GM23338 (cell line): ENCODE measurements at regions not wholly inside any gene's neighbourhood (a gene's known extent, or its start where the extent isn't known, plus 50 kb on each side); places are given as distances from the start of the nearest gene placed in this dataset.
A peak's percentile ranks its signal among the peaks of the same experiment; 100 is the strongest.

Experiments used
- ATAC-seq: fragments of 200-7000 bp; cut with Tn5 transposase; 3 replicates; pipeline ENCODE4 v1.9.1; 2020
- DNase-seq: peaks from one replicate; pipeline ENCODE4 v3.0.0-alpha.2; 2015; ENCODE audit warnings: low spot score
- H2AFZ ChIP-seq: fragments of 200-600 bp; sonication (generic); 2 replicates; pipeline ENCODE4 v1.8.0; 2016; ENCODE audit warnings: antibody characterized with exemption, mild to moderate bottlenecking, moderate library complexity
- H3F3A ChIP-seq: fragments of 200-600 bp; sonication (generic); replicated peaks from 2 replicates; pipeline ENCODE4 v1.8.0; 2017; ENCODE audit warnings: antibody characterized with exemption, mixed run types, low read depth
- H3K27ac ChIP-seq: fragments of 200-600 bp; sonication (generic); 2 replicates; pipeline ENCODE4 v1.6.1; 2016; ENCODE audit warnings: low read depth
- H3K27me3 ChIP-seq: fragments of 200-600 bp; sonication (generic); 2 replicates; pipeline ENCODE4 v1.8.0; 2016; ENCODE audit warnings: mild to moderate bottlenecking, mixed run types, moderate library complexity; ENCODE audit not compliant: insufficient read depth
- H3K36me3 ChIP-seq: fragments of 200-600 bp; sonication (generic); 2 replicates; pipeline ENCODE4 v1.8.0; 2016; ENCODE audit warnings: mild to moderate bottlenecking; ENCODE audit not compliant: insufficient read depth
- H3K4me1 ChIP-seq: fragments of 200-600 bp; sonication (generic); 2 replicates; pipeline ENCODE4 v1.8.0; 2016; ENCODE audit warnings: mild to moderate bottlenecking, moderate library complexity; ENCODE audit not compliant: insufficient read depth
- H3K4me2 ChIP-seq: fragments of 200-600 bp; sonication (generic); 2 replicates; pipeline ENCODE4 v1.7.1; 2017; ENCODE audit warnings: mixed run types
- H3K4me3 ChIP-seq: fragments of 200-600 bp; sonication (generic); 2 replicates; pipeline ENCODE4 v1.6.1; 2016; ENCODE audit warnings: mixed run types
- H3K79me2 ChIP-seq: fragments of 200-600 bp; sonication (generic); replicated peaks from 2 replicates; pipeline ENCODE4 v1.8.0; 2017; ENCODE audit warnings: mild to moderate bottlenecking; ENCODE audit not compliant: insufficient read depth
- H3K9me2 ChIP-seq: fragments of 200-600 bp; sonication (generic); 2 replicates; pipeline ENCODE4 v1.8.0; 2017; ENCODE audit not compliant: insufficient read depth
- H4K20me1 ChIP-seq: fragments of 200-600 bp; sonication (generic); replicated peaks from 2 replicates; pipeline ENCODE4 v1.8.0; 2017; ENCODE audit warnings: mild to moderate bottlenecking; ENCODE audit not compliant: insufficient read depth
- H3K27ac Mint-ChIP-seq: 2 replicates; pipeline ENCODE4 v1.8.0; 2020; ENCODE audit warnings: inconsistent platforms, mild to moderate bottlenecking, moderate library complexity, mixed read lengths
- H3K27me3 Mint-ChIP-seq: 3 replicates; pipeline ENCODE4 v1.8.0; 2022; ENCODE audit warnings: low read depth, mild to moderate bottlenecking, moderate library complexity, mixed read lengths, inconsistent platforms; ENCODE audit not compliant: insufficient read depth, poor library complexity
- H3K36me3 Mint-ChIP-seq: 3 replicates; pipeline ENCODE4 v1.8.0; 2021; ENCODE audit warnings: low read depth, mild to moderate bottlenecking, inconsistent platforms, moderate library complexity, mixed read lengths
- H3K4me1 Mint-ChIP-seq: 3 replicates; pipeline ENCODE4 v1.8.0; 2020; ENCODE audit warnings: mild to moderate bottlenecking, inconsistent platforms, mixed read lengths
- H3K4me3 Mint-ChIP-seq: 3 replicates; pipeline ENCODE4 v1.8.0; 2021; ENCODE audit warnings: moderate library complexity, mild to moderate bottlenecking, inconsistent platforms, mixed read lengths
- H3K9me3 Mint-ChIP-seq: 3 replicates; pipeline ENCODE4 v1.8.0; 2020; ENCODE audit warnings: moderate library complexity, mild to moderate bottlenecking, inconsistent platforms, mixed read lengths
- EZH2phosphoT487 ChIP-seq: fragments of 200-600 bp; sonication (generic); IDR thresholded peaks from one replicate; pipeline ENCODE4 v1.8.1; 2018; ENCODE audit warnings: antibody characterized with exemption; ENCODE audit not compliant: unreplicated experiment
- NANOG ChIP-seq: IDR thresholded peaks from 2 replicates; pipeline ENCODE4 v1.6.1; 2016; ENCODE audit warnings: antibody characterized with exemption, borderline replicate concordance
- POLR2AphosphoS5 ChIP-seq: IDR thresholded peaks from 2 replicates; pipeline ENCODE4 v1.6.1; 2016; ENCODE audit warnings: antibody characterized with exemption, low read depth
- STAT1 ChIP-seq: IDR thresholded peaks from one replicate; pipeline ENCODE4 v1.6.1; 2016; ENCODE audit warnings: antibody characterized with exemption; ENCODE audit not compliant: unreplicated experiment
- ZNF331 ChIP-seq: fragments of 250-450 bp; sonication (Bioruptor Pico); IDR thresholded peaks from 2 replicates; pipeline ENCODE4 v1.5.0; 2020; ENCODE audit warnings: low read depth, mild to moderate bottlenecking, moderate library complexity
- TF ChIP-seq, protein P1 (sequence below): IDR thresholded peaks from 2 replicates; pipeline ENCODE4 v1.6.1; 2016; ENCODE audit warnings: antibody characterized with exemption
- TF ChIP-seq, protein P2 (sequence below): fragments of 250-450 bp; sonication (Bioruptor Pico); IDR thresholded peaks from 2 replicates; pipeline ENCODE4 v1.5.0; 2020; ENCODE audit warnings: mild to moderate bottlenecking, moderate library complexity
- TF ChIP-seq, protein P3 (sequence below), 2 experiments: fragments of 200-600 bp in 1 of 2; sonication (generic) in 1 of 2; conservative IDR thresholded peaks; 2 replicates each; pipeline versions ENCODE4 v1.5.1 to v1.6.1; 2016 to 2017; ENCODE audit warnings: antibody characterized with exemption in 2 of 2, low read depth in 2 of 2, mild to moderate bottlenecking in 2 of 2, moderate library complexity in 1 of 2
- TF ChIP-seq, protein P4 (sequence below): IDR thresholded peaks from one replicate; pipeline ENCODE4 v1.6.1; 2018; ENCODE audit warnings: antibody characterized with exemption; ENCODE audit not compliant: unreplicated experiment

DNA sequence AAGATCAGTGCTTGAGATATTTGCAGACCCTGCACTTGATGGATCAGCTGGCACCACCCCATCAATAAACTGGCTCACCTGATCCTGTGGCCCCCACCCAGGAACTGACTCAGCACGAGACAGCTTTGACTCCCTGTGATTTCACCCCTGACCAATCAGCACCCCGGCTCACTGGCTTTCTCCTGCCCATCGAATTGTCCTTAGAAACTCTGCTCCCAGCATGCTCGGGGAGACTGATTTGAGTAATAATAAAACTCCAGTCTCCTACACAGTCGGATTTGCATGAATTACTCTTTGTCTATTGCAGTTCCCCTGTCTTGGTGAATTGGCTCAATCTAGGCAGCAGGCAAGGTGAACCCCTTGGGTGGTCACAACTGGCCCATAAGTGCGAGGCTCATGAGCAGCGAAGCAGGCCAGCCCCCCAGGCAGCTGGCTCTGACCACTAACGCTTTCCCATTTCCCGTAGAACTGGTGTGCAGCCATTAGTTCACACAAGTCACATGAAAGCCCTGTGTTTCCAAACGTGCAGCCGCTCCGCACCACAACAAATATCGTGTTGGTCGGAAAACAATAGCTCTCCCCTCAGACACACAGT is 79.6 kb downstream of the RSPH3 start:
- Histone ChIP-seq H2AFZ (no peak overlapping the region; the same call in 1 of the 2 replicates), H3K4me2 (no peak overlapping the region), H4K20me1 (no peaks in the 10 kb centered on the region), H3K27me3 (no peaks in the 10 kb centered on the region), H3K27ac (no peak overlapping the region), H3K4me1 (peaks cover 30% of the 10 kb centered on the region), H3K36me3 (no peaks in the 10 kb centered on the region), H3K79me2 (no peaks in the 10 kb centered on the region), H3K4me3 (no peak overlapping the region), H3K9me2 (no peaks in the 10 kb centered on the region), H3F3A (peaks cover 13% of the 10 kb centered on the region; the same call in 1 of the 2 replicates)
- H3K36me3 Mint-ChIP-seq, result no peaks in the 10 kb centered on the region
- peak overlapping the region; percentile 46; the same call in 1 of the 2 replicates for H3K27ac Mint-ChIP-seq
- no peak for ATAC-seq
- no peaks in the 10 kb centered on the region for H3K9me3 Mint-ChIP-seq
- H3K4me3 Mint-ChIP-seq, result no peak overlapping the region
- peaks cover 20% of the 10 kb centered on the region for H3K27me3 Mint-ChIP-seq
- DNase-seq, result no peak
- TF ChIP-seq POLR2AphosphoS5, result no peak
- H3K4me1 Mint-ChIP-seq, result peaks cover 33% of the 10 kb centered on the region

DNA sequence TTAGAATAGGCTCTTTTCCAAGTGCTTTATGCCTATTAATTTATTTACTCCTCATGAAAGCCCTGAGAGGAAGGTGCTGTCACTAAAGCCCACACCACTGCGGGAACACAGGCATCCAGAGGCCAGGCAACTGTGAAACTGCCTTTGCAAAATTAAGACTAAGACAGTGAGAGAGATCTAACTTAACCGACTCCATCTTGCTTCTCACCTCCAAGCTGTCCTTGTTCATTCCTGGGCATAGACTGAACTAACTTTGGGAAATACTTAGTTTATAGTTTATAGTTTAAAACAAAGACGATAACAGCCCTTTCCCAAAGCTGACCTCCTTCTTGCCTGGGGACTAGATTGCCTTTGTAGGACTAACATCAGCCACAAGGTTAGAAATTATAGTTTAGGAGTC is 80.1 kb downstream of the RSPH3 start:
- H3K79me2 ChIP-seq, result no peaks in the 10 kb centered on the region
- Mint-ChIP-seq H3K27me3 (peaks cover 18% of the 10 kb centered on the region), H3K4me1 (peaks cover 33% of the 10 kb centered on the region), H3K9me3 (no peaks in the 10 kb centered on the region), H3K36me3 (no peaks in the 10 kb centered on the region), H3K27ac (0 out of 2 replicates have a peak overlapping the region, but pooled peaks have one; percentile 46), H3K4me3 (no peak overlapping the region)
- no peak overlapping the region for H3K27ac ChIP-seq
- H3F3A ChIP-seq, result peaks cover 13% of the 10 kb centered on the region; the same call in 1 of the 2 replicates
- 0 out of 2 replicates have a peak, but pooled peaks cover 1% of the 10 kb centered on the region for H3K9me2 ChIP-seq
- no peak overlapping the region for H3K4me3 ChIP-seq
- H2AFZ ChIP-seq, result peak overlapping the region; percentile 52; the same call in 1 of the 2 replicates
- no peak for DNase-seq
- H3K4me1 ChIP-seq, result peaks cover 30% of the 10 kb centered on the region
- H3K4me2 ChIP-seq, result no peak overlapping the region
- H3K27me3 ChIP-seq, result no peaks in the 10 kb centered on the region
- ATAC-seq, result no peak
- no peaks in the 10 kb centered on the region for H3K36me3 ChIP-seq
- H4K20me1 ChIP-seq, result no peaks in the 10 kb centered on the region
- TF ChIP-seq ZNF331 (CRISPR knock-in tag), result no peak
- TF ChIP-seq, protein P1, sequence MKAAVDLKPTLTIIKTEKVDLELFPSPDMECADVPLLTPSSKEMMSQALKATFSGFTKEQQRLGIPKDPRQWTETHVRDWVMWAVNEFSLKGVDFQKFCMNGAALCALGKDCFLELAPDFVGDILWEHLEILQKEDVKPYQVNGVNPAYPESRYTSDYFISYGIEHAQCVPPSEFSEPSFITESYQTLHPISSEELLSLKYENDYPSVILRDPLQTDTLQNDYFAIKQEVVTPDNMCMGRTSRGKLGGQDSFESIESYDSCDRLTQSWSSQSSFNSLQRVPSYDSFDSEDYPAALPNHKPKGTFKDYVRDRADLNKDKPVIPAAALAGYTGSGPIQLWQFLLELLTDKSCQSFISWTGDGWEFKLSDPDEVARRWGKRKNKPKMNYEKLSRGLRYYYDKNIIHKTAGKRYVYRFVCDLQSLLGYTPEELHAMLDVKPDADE, result no peak
- TF ChIP-seq, protein P2, sequence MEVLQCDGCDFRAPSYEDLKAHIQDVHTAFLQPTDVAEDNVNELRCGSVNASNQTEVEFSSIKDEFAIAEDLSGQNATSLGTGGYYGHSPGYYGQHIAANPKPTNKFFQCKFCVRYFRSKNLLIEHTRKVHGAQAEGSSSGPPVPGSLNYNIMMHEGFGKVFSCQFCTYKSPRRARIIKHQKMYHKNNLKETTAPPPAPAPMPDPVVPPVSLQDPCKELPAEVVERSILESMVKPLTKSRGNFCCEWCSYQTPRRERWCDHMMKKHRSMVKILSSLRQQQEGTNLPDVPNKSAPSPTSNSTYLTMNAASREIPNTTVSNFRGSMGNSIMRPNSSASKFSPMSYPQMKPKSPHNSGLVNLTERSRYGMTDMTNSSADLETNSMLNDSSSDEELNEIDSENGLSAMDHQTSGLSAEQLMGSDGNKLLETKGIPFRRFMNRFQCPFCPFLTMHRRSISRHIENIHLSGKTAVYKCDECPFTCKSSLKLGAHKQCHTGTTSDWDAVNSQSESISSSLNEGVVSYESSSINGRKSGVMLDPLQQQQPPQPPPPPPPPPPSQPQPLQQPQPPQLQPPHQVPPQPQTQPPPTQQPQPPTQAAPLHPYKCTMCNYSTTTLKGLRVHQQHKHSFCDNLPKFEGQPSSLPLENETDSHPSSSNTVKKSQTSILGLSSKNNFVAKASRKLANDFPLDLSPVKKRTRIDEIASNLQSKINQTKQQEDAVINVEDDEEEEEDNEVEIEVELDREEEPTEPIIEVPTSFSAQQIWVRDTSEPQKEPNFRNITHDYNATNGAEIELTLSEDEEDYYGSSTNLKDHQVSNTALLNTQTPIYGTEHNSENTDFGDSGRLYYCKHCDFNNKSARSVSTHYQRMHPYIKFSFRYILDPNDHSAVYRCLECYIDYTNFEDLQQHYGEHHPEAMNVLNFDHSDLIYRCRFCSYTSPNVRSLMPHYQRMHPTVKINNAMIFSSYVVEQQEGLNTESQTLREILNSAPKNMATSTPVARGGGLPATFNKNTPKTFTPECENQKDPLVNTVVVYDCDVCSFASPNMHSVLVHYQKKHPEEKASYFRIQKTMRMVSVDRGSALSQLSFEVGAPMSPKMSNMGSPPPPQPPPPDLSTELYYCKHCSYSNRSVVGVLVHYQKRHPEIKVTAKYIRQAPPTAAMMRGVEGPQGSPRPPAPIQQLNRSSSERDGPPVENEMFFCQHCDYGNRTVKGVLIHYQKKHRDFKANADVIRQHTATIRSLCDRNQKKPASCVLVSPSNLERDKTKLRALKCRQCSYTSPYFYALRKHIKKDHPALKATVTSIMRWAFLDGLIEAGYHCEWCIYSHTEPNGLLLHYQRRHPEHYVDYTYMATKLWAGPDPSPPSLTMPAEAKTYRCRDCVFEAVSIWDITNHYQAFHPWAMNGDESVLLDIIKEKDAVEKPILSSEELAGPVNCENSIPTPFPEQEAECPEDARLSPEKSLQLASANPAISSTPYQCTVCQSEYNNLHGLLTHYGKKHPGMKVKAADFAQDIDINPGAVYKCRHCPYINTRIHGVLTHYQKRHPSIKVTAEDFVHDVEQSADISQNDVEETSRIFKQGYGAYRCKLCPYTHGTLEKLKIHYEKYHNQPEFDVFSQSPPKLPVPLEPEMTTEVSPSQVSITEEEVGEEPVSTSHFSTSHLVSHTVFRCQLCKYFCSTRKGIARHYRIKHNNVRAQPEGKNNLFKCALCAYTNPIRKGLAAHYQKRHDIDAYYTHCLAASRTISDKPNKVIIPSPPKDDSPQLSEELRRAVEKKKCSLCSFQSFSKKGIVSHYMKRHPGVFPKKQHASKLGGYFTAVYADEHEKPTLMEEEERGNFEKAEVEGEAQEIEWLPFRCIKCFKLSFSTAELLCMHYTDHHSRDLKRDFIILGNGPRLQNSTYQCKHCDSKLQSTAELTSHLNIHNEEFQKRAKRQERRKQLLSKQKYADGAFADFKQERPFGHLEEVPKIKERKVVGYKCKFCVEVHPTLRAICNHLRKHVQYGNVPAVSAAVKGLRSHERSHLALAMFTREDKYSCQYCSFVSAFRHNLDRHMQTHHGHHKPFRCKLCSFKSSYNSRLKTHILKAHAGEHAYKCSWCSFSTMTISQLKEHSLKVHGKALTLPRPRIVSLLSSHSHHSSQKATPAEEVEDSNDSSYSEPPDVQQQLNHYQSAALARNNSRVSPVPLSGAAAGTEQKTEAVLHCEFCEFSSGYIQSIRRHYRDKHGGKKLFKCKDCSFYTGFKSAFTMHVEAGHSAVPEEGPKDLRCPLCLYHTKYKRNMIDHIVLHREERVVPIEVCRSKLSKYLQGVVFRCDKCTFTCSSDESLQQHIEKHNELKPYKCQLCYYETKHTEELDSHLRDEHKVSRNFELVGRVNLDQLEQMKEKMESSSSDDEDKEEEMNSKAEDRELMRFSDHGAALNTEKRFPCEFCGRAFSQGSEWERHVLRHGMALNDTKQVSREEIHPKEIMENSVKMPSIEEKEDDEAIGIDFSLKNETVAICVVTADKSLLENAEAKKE (CRISPR knock-in tag), result no peak
- no peak for TF ChIP-seq EZH2phosphoT487
- no peak for TF ChIP-seq NANOG
- TF ChIP-seq STAT1, result no peak
- TF ChIP-seq, protein P3, sequence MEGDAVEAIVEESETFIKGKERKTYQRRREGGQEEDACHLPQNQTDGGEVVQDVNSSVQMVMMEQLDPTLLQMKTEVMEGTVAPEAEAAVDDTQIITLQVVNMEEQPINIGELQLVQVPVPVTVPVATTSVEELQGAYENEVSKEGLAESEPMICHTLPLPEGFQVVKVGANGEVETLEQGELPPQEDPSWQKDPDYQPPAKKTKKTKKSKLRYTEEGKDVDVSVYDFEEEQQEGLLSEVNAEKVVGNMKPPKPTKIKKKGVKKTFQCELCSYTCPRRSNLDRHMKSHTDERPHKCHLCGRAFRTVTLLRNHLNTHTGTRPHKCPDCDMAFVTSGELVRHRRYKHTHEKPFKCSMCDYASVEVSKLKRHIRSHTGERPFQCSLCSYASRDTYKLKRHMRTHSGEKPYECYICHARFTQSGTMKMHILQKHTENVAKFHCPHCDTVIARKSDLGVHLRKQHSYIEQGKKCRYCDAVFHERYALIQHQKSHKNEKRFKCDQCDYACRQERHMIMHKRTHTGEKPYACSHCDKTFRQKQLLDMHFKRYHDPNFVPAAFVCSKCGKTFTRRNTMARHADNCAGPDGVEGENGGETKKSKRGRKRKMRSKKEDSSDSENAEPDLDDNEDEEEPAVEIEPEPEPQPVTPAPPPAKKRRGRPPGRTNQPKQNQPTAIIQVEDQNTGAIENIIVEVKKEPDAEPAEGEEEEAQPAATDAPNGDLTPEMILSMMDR (conservative IDR thresholded peaks at IDR 0.05; ENCODE audit: low read depth in 2 of 2), result no peak
- TF ChIP-seq, protein P4, sequence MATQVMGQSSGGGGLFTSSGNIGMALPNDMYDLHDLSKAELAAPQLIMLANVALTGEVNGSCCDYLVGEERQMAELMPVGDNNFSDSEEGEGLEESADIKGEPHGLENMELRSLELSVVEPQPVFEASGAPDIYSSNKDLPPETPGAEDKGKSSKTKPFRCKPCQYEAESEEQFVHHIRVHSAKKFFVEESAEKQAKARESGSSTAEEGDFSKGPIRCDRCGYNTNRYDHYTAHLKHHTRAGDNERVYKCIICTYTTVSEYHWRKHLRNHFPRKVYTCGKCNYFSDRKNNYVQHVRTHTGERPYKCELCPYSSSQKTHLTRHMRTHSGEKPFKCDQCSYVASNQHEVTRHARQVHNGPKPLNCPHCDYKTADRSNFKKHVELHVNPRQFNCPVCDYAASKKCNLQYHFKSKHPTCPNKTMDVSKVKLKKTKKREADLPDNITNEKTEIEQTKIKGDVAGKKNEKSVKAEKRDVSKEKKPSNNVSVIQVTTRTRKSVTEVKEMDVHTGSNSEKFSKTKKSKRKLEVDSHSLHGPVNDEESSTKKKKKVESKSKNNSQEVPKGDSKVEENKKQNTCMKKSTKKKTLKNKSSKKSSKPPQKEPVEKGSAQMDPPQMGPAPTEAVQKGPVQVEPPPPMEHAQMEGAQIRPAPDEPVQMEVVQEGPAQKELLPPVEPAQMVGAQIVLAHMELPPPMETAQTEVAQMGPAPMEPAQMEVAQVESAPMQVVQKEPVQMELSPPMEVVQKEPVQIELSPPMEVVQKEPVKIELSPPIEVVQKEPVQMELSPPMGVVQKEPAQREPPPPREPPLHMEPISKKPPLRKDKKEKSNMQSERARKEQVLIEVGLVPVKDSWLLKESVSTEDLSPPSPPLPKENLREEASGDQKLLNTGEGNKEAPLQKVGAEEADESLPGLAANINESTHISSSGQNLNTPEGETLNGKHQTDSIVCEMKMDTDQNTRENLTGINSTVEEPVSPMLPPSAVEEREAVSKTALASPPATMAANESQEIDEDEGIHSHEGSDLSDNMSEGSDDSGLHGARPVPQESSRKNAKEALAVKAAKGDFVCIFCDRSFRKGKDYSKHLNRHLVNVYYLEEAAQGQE, result no peak
